WTC11 (cell line): ENCODE measurements at regions not wholly inside any gene's neighbourhood (a gene's known extent, or its start where the extent isn't known, plus 50 kb on each side); places are given as distances from the start of the nearest gene placed in this dataset.

ENCODE experiments used
- ATF2 ChIP-seq: sonication (generic); formaldehyde crosslinking; IDR thresholded peaks from 2 replicates; pipeline ENCODE4 v1.8.1; 2022; ENCODE audit warnings: low read depth, missing genetic modification reagents, borderline replicate concordance
- ATF3 ChIP-seq: sonication (generic); formaldehyde crosslinking; conservative IDR thresholded peaks from 2 replicates; pipeline ENCODE4 v1.8.1; 2022; ENCODE audit warnings: mild to moderate bottlenecking, missing genetic modification reagents
- CBFB ChIP-seq: sonication (generic); formaldehyde crosslinking; IDR thresholded peaks from 2 replicates; pipeline ENCODE4 v1.8.1; 2022; ENCODE audit warnings: mild to moderate bottlenecking, low read depth, missing genetic modification reagents
- E2F1 ChIP-seq: sonication (generic); formaldehyde crosslinking; IDR thresholded peaks from 2 replicates; pipeline ENCODE4 v1.8.0; 2022; ENCODE audit warnings: mild to moderate bottlenecking, missing genetic modification reagents
- ELF4 ChIP-seq: sonication (generic); formaldehyde crosslinking; IDR thresholded peaks from 2 replicates; pipeline ENCODE4 v1.8.1; 2022; ENCODE audit warnings: low read depth, mild to moderate bottlenecking, moderate library complexity, missing genetic modification reagents
- FOXJ3 ChIP-seq: sonication (generic); formaldehyde crosslinking; IDR thresholded peaks from 2 replicates; pipeline ENCODE4 v1.9.0; 2021; ENCODE audit warnings: missing genetic modification reagents, mild to moderate bottlenecking, borderline replicate concordance
- IRF1 ChIP-seq: sonication (generic); formaldehyde crosslinking; IDR thresholded peaks from 2 replicates; pipeline ENCODE4 v1.8.0; 2023; ENCODE audit warnings: missing genetic modification reagents
- NR1H2 ChIP-seq: sonication (generic); formaldehyde crosslinking; IDR thresholded peaks from 2 replicates; pipeline ENCODE4 v1.9.0; 2021; ENCODE audit warnings: mild to moderate bottlenecking, moderate library complexity, missing genetic modification reagents
- TP53 ChIP-seq: sonication (generic); formaldehyde crosslinking; IDR thresholded peaks from 2 replicates; pipeline ENCODE4 v1.8.1; 2023; ENCODE audit warnings: mild to moderate bottlenecking, missing genetic modification reagents
- ZSCAN18 ChIP-seq: fragments of 250-450 bp; sonication (Bioruptor Pico); IDR thresholded peaks from 2 replicates; pipeline ENCODE4 v2.1.2; 2022; ENCODE audit warnings: mild to moderate bottlenecking, moderate library complexity
- TF ChIP-seq, protein P1 (sequence below): fragments of 200-600 bp; IDR thresholded peaks from 2 replicates; pipeline ENCODE4 v1.8.0; 2022; ENCODE audit warnings: antibody characterized with exemption
- TF ChIP-seq, protein P2 (sequence below): sonication (generic); formaldehyde crosslinking; IDR thresholded peaks from 2 replicates; pipeline ENCODE4 v1.8.1; 2023; ENCODE audit warnings: mild to moderate bottlenecking, missing genetic modification reagents, moderate library complexity

DNA sequence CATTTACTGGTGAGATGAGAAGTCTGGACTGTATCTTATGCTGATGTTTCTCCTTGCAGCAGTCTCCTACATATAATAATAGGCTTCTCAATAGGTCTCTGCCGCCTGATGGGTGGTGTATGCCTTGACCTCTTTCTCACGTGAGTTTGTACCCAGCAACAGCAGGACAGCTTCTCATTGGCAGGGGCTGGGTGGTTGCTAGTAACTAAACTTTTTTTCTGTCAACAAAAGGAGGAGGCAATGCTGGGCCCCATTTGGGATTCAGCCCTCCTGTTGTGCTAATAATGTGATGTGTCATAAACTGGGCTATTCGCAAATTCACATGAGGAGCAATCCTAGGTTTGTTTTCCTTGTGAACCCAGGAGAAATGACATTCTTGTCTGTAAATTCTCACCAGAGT lies 533.6 kb downstream of the GATA3 start:
- TF ChIP-seq FOXJ3 (no peak), E2F1 (CRISPR knock-in tag) (no peak), IRF1 (CRISPR knock-in tag) (no peak), ATF2 (CRISPR knock-in tag) (no peak), ELF4 (CRISPR knock-in tag) (no peak), NR1H2 (CRISPR knock-in tag) (no peak), ATF3 (CRISPR knock-in tag) (no peak), CBFB (CRISPR knock-in tag) (no peak), TP53 (CRISPR knock-in tag) (no peak), ZSCAN18 (CRISPR knock-in tag) (no peak)
- TF ChIP-seq, protein P1, sequence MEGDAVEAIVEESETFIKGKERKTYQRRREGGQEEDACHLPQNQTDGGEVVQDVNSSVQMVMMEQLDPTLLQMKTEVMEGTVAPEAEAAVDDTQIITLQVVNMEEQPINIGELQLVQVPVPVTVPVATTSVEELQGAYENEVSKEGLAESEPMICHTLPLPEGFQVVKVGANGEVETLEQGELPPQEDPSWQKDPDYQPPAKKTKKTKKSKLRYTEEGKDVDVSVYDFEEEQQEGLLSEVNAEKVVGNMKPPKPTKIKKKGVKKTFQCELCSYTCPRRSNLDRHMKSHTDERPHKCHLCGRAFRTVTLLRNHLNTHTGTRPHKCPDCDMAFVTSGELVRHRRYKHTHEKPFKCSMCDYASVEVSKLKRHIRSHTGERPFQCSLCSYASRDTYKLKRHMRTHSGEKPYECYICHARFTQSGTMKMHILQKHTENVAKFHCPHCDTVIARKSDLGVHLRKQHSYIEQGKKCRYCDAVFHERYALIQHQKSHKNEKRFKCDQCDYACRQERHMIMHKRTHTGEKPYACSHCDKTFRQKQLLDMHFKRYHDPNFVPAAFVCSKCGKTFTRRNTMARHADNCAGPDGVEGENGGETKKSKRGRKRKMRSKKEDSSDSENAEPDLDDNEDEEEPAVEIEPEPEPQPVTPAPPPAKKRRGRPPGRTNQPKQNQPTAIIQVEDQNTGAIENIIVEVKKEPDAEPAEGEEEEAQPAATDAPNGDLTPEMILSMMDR = no peak
- TF ChIP-seq, protein P2, sequence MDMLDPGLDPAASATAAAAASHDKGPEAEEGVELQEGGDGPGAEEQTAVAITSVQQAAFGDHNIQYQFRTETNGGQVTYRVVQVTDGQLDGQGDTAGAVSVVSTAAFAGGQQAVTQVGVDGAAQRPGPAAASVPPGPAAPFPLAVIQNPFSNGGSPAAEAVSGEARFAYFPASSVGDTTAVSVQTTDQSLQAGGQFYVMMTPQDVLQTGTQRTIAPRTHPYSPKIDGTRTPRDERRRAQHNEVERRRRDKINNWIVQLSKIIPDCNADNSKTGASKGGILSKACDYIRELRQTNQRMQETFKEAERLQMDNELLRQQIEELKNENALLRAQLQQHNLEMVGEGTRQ (CRISPR knock-in tag) = no peak
